GM21423 (cell line): ENCODE measurements at regions not wholly inside any gene's neighbourhood (a gene's known extent, or its start where the extent isn't known, plus 50 kb on each side); places are given as distances from the start of the nearest gene placed in this dataset.

Experiments used
- ATAC-seq: cut with Tn5 transposase; IDR thresholded peaks from one replicate; pipeline ENCODE4 v1.9.1; 2021; ENCODE audit warnings: mild to moderate bottlenecking, moderate library complexity; ENCODE audit not compliant: unreplicated experiment

DNA sequence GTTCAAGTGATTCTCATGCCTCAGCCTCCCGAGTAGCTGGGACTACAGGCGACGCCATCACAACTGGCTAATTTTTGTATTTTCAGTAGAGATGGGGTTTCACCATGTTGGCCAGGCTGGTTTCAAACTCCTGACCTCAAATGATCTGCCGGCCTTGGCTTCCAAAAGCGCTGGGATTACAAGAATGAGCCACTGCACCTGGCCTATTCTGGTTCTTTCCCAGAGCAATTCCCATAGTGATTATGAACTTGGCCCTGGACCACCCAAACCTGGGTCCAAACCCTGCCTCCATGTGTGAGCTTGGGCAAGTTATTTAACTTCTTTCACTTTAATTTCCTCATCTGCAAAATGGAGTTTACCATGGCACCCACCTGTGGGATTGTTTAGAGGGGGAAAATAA is 61.5 kb upstream of the HEPHL1 start:
- ATAC-seq = no peak

DNA sequence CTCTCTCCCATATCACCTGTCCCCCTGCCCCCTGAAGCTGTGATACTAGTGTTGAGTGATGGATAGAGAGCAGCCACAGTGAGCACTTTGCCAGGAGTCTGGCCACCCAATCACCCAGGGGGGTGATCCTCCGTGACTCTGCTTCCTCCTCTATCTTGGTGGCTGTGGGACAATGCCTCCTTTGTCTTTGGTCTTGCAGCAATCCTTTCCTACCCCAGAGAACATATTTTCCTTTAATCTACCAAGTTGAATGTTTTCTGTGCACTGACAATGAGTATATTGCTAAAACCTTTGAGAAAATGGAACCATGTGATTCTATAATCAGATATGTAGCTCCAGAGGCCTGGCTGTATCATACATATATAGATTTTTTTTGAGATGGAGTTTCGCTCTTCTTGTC is 58.1 kb upstream of the HEPHL1 start:
- ATAC-seq = no peak

- ATAC-seq = no peak
Measured at GRCh38 chr11:93967258-93967657, 53.9 kb upstream of the HEPHL1 start.

DNA sequence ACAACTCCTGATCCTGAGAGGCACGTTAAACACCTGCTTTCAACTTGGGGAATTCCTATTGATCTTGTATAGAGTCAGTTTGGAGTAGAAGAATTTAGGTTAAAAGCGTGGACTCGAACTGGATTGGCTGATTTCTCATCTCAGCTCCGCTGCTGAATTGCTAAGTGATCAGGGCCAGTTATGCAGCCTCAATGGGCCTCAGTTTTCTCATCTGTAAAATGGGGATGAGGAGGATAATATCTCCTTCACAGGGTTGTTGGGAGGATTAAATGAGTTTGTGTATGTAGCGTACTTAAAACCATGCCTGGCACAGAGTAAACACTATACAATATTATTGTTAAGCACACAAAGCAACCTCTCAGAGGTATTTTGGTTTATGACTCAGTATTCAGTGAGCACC is 53.2 kb upstream of the HEPHL1 start:
- no peak for ATAC-seq

GRCh38 chr11:93969925-93970922 is 50.9 kb upstream of the HEPHL1 start:
- no peak for ATAC-seq
